ENCODE measurements at regions not wholly inside any gene's neighbourhood (a gene's known extent, or its start where the extent isn't known, plus 50 kb on each side); places are given as distances from the start of the nearest gene placed in this dataset.
"Not testable (repeated sequence)": the region's sequence is repeated elsewhere in the genome, so short reads cannot be mapped to it uniquely, and the experiment has no call there.

GRCh38 chr7:69531050-69531449, 67.2 kb upstream of the AUTS2 start:
- Histone ChIP-seq H3K9me3 (no peaks in the 10 kb centered on the region), H3K4me3 (replicated peaks in 1 of 3) (no peak overlapping the region), H3K27me3 (no peaks in the 10 kb centered on the region), H3K36me3 (no peaks in the 10 kb centered on the region), H3K27ac (no peak overlapping the region), H3K4me1 (no peaks in the 10 kb centered on the region)
- DNase-seq: no peak
- intact Hi-C loops (cut with DNase I): no loop called here
- WGBS, 2 donors: 76 to 83% methylated on average over 3 of the region's 3 CpGs
- no peak for TF ChIP-seq CTCF (IDR thresholded peaks at IDR 0.05)
- TF ChIP-seq POLR2A (IDR thresholded peaks at IDR 0.05): no peak

- DNase-seq: no peak
- Histone ChIP-seq H3K27me3 (no peaks in the 10 kb centered on the region), H3K9me3 (no peaks in the 10 kb centered on the region), H3K4me1 (no peaks in the 10 kb centered on the region), H3K4me3 (replicated peaks in 1 of 3) (no peak overlapping the region), H3K36me3 (no peaks in the 10 kb centered on the region), H3K27ac (no peak overlapping the region)
- intact Hi-C loops (cut with DNase I): no loop called here
- no peak for TF ChIP-seq CTCF (IDR thresholded peaks at IDR 0.05)
- no peak for TF ChIP-seq POLR2A (IDR thresholded peaks at IDR 0.05)
- 74 to 76% methylated on average over 15 of the region's 15 CpGs for WGBS, 2 donors
Measured at GRCh38 chr7:69534461-69535041, 63.7 kb upstream of the AUTS2 start.

DNA sequence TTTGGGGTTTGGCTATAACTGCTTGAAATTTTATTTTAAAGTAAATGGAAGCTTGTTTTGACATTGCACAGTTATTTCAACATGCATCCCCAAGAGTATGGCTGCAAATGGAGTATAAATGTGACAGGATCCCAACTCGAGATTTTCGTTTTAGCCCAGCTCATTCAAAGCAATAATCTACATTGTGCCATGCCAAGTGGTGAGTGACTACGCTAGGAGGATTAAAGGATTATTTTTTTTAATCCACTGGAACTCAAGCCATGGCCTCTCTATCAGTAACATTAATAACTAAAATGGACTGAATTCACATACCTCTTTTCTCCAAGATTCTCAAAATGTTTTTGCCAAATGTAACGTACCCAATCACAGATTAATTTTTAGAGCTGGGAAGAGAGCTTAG, 60.6 kb upstream of the AUTS2 start:
- no peak for DNase-seq
- no peaks in the 10 kb centered on the region for H3K27me3 ChIP-seq
- H3K4me1 ChIP-seq: no peaks in the 10 kb centered on the region
- TF ChIP-seq CTCF (IDR thresholded peaks at IDR 0.05) (no peak), POLR2A (IDR thresholded peaks at IDR 0.05) (no peak)
- intact Hi-C loops (cut with DNase I): no loop called here
- H3K27ac ChIP-seq: no peak overlapping the region
- H3K9me3 ChIP-seq: no peaks in the 10 kb centered on the region
- no peak overlapping the region for H3K4me3 ChIP-seq (replicated peaks in 1 of 3)
- 80 to 86% methylated on average over 4 of the region's 4 CpGs for WGBS, 2 donors
- no peaks in the 10 kb centered on the region for H3K36me3 ChIP-seq

DNA sequence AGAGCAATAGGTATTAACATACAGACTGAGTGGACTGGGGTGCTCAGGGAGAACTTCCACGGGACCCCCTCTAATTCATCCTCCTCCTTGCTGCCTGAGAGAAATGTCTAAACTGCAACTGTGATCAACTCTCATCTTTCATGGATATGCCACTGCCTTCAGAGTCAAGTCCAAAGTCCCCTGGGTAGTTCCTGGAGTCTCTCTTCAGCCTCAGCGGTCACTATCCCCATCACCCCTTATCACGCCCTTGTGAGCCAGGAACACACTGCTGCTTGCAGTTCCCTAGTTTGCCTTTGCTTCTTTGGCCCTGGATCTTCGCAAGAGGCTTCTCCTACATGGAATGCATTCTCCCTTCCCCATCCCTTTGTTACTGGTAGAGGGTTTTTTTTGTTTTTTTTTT, 58.7 kb upstream of the AUTS2 start:
- Histone ChIP-seq H3K27ac (no peak overlapping the region), H3K9me3 (no peaks in the 10 kb centered on the region), H3K27me3 (no peaks in the 10 kb centered on the region), H3K4me1 (no peaks in the 10 kb centered on the region), H3K4me3 (replicated peaks in 1 of 3) (no peak overlapping the region), H3K36me3 (no peaks in the 10 kb centered on the region)
- 89 to 92% methylated on average over 4 of the region's 4 CpGs for WGBS, 2 donors
- intact Hi-C loops (cut with DNase I): no loop called here
- DNase-seq: no peak
- TF ChIP-seq POLR2A (IDR thresholded peaks at IDR 0.05) (no peak), CTCF (IDR thresholded peaks at IDR 0.05) (no peak)

GRCh38 chr7:69540287-69540686, 58.0 kb upstream of the AUTS2 start:
- DNase-seq: no peak
- Histone ChIP-seq H3K27me3 (no peaks in the 10 kb centered on the region), H3K4me3 (replicated peaks in 1 of 3) (no peak overlapping the region), H3K4me1 (no peaks in the 10 kb centered on the region), H3K27ac (no peak overlapping the region), H3K9me3 (no peaks in the 10 kb centered on the region), H3K36me3 (no peaks in the 10 kb centered on the region)
- intact Hi-C loops (cut with DNase I): no loop called here
- WGBS, 2 donors: 83 to 93% methylated on average over 3 of the region's 3 CpGs
- no peak for TF ChIP-seq CTCF (IDR thresholded peaks at IDR 0.05)
- no peak for TF ChIP-seq POLR2A (IDR thresholded peaks at IDR 0.05)

DNA sequence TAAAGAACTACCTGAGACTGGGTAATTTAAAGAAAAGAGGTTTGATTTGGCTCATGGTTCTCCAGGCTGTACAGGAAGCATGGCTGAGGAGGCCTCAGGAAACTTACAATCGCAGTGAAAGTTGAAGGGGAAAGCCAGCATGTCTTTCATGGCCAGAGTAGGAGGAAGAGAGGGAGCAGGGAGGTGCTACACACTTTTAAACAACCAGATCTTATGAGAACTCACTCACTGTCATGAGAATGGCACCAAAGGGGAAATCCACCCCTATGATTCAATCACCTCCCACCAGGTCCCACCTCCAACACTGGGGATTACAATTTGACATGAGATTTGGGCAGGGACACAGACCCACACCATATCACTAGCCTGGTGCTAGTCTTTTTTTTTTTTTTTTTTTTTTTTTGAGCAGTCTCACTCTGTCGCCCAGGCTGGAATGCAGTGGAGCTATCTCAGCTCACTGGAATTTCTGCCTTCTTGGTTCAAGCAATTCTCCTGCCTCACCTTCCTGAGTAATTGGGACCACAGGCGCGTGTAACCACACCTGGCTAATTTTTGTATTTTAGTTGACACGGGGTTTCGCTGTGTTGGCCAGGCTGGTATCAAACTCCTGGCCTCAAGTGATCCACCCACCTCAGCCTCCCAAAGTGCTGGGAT, 56.4 kb upstream of the AUTS2 start:
- H3K4me1 ChIP-seq; H3K9me3 ChIP-seq; H3K4me3 ChIP-seq (replicated peaks in 1 of 3); H3K36me3 ChIP-seq; H3K27ac ChIP-seq; DNase-seq; H3K27me3 ChIP-seq; intact Hi-C loops (cut with DNase I): not testable (repeated sequence)
- 70 to 80% methylated on average over 6 of the region's 6 CpGs for WGBS, 2 donors
